DOHH2 (cell line): ENCODE measurements at regions not wholly inside any gene's neighbourhood (a gene's known extent, or its start where the extent isn't known, plus 50 kb on each side); places are given as distances from the start of the nearest gene placed in this dataset.

ENCODE experiments used
- H3F3A ChIP-seq: fragments of 200-600 bp; sonication (generic), shearing (Covaris generic); 2 replicates; pipeline ENCODE4 v1.6.0; 2016; ENCODE audit warnings: antibody characterized with exemption, mild to moderate bottlenecking; ENCODE audit not compliant: control insufficient read depth, insufficient read depth
- H3K27ac ChIP-seq: fragments of 200-600 bp; sonication (generic); 2 replicates; pipeline ENCODE4 v1.5.1; 2014; ENCODE audit warnings: low read depth, mild to moderate bottlenecking, low read length, moderate library complexity
- H3K27me3 ChIP-seq: fragments of 200-600 bp; sonication (generic); 2 replicates; pipeline ENCODE4 v1.6.1; 2014; ENCODE audit warnings: mild to moderate bottlenecking, low read length, mixed read lengths; ENCODE audit not compliant: control insufficient read depth
- H3K36me3 ChIP-seq: fragments of 200-600 bp; sonication (generic); 2 replicates; pipeline ENCODE4 v1.6.1; 2014; ENCODE audit warnings: mild to moderate bottlenecking, low read length, moderate library complexity, mixed read lengths; ENCODE audit not compliant: control insufficient read depth
- H3K4me1 ChIP-seq: fragments of 200-600 bp; sonication (generic); 2 replicates; pipeline ENCODE4 v1.6.1; 2014; ENCODE audit warnings: mild to moderate bottlenecking, low read length, mixed read lengths; ENCODE audit not compliant: control insufficient read depth
- H3K4me2 ChIP-seq: fragments of 200-600 bp; sonication (generic); 2 replicates; pipeline ENCODE4 v1.6.0; 2014; ENCODE audit warnings: mild to moderate bottlenecking, low read length, moderate library complexity
- H3K4me3 ChIP-seq: fragments of 200-600 bp; sonication (generic); 2 replicates; pipeline ENCODE4 v1.5.1; 2014; ENCODE audit warnings: mild to moderate bottlenecking, low read length, mixed read lengths
- H3K79me2 ChIP-seq: fragments of 200-600 bp; sonication (generic); 2 replicates; pipeline ENCODE4 v1.6.1; 2014; ENCODE audit warnings: mild to moderate bottlenecking, low read length, mixed read lengths; ENCODE audit not compliant: control insufficient read depth
- H3K9me2 ChIP-seq: fragments of 200-600 bp; sonication (generic); replicated peaks from 2 replicates; pipeline ENCODE4 v1.6.1; 2014; ENCODE audit warnings: mild to moderate bottlenecking, low read length, mixed read lengths; ENCODE audit not compliant: control insufficient read depth
- H3K9me3 ChIP-seq: fragments of 200-600 bp; sonication (generic); 2 replicates; pipeline ENCODE4 v1.6.1; 2014; ENCODE audit warnings: antibody characterized with exemption, low read length, mixed read lengths; ENCODE audit not compliant: control insufficient read depth, insufficient read depth
- H4K20me1 ChIP-seq: fragments of 200-600 bp; sonication (generic); 2 replicates; pipeline ENCODE4 v1.6.0; 2014; ENCODE audit warnings: low read depth, mild to moderate bottlenecking, antibody characterized with exemption, low read length, moderate library complexity; ENCODE audit not compliant: control insufficient read depth, insufficient read depth
- EZH2phosphoT487 ChIP-seq: fragments of 200-600 bp; sonication (generic); IDR thresholded peaks from 2 replicates; pipeline ENCODE4 v1.6.1; 2017; ENCODE audit warnings: borderline replicate concordance, mild to moderate bottlenecking, antibody characterized with exemption, low read length, moderate library complexity, mixed read lengths
- TF ChIP-seq, protein P1 (sequence below): fragments of 200-600 bp; sonication (generic); IDR thresholded peaks from one replicate; pipeline ENCODE4 v1.5.1; 2014; ENCODE audit warnings: antibody characterized with exemption, mild to moderate bottlenecking, low read depth, low read length; ENCODE audit not compliant: poor library complexity, severe bottlenecking

DNA sequence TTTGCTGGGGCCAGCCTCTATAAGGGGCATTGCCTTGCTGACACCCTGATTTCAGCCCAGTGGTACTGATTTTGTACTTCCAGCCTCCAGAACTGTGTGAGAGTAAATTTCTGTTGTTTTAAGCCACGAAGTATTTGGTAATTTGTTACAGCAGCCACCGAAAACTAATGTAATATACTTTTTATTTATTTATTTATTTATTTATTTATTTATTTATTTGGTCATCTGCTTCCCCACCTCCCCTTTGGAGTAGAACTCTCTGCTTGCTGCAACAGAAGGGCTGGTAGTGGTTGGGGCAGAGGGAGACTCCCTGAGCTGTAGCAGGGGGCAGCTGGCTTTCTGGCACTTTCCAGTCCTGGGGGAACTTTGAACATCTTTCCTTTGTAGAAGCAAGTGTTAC, 128.4 kb upstream of the RAG2 start:
- Histone ChIP-seq H3K36me3 (no peaks in the 10 kb centered on the region), H3K4me1 (no peaks in the 10 kb centered on the region), H4K20me1 (no peaks in the 10 kb centered on the region), H3F3A (no peaks in the 10 kb centered on the region), H3K9me2 (no peaks in the 10 kb centered on the region), H3K4me2 (no peak overlapping the region), H3K4me3 (no peak overlapping the region), H3K9me3 (no peaks in the 10 kb centered on the region), H3K27me3 (no peaks in the 10 kb centered on the region), H3K79me2 (no peaks in the 10 kb centered on the region), H3K27ac (no peak overlapping the region)
- no peak for TF ChIP-seq EZH2phosphoT487
- TF ChIP-seq, protein P1, sequence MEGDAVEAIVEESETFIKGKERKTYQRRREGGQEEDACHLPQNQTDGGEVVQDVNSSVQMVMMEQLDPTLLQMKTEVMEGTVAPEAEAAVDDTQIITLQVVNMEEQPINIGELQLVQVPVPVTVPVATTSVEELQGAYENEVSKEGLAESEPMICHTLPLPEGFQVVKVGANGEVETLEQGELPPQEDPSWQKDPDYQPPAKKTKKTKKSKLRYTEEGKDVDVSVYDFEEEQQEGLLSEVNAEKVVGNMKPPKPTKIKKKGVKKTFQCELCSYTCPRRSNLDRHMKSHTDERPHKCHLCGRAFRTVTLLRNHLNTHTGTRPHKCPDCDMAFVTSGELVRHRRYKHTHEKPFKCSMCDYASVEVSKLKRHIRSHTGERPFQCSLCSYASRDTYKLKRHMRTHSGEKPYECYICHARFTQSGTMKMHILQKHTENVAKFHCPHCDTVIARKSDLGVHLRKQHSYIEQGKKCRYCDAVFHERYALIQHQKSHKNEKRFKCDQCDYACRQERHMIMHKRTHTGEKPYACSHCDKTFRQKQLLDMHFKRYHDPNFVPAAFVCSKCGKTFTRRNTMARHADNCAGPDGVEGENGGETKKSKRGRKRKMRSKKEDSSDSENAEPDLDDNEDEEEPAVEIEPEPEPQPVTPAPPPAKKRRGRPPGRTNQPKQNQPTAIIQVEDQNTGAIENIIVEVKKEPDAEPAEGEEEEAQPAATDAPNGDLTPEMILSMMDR = no peak

DNA sequence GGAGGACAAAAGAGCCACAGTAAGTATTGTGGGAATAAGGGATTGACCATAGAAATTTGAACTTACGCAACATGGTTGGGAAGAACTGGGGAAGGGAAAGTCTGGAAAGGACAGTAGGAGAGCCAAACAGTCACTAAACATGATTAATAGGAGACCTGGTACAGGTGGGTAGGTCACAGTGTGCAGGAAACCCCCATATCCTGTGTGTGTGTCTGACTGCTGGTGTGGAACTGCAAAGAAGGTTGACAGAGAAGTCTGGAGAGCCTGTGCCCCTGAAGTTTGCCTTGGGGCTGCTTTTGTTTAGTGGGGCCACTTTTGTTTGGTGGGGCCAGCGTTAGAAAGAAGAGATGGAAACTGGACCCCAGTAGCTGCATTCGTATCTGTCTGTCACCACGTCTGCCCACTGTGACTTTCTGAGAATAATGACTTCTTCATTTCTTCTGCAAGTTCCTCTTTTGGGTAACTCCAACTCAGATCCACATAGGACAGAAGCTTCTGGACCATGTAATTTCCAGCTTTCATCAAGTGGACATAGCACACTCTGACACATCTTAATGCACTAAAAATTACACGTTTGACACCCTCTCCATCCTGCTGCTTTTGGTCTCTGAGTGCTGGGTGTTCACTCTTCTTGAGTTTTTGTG, 126.8 kb upstream of the RAG2 start:
- TF ChIP-seq, protein P1 = no peak
- no peak for TF ChIP-seq EZH2phosphoT487

DNA sequence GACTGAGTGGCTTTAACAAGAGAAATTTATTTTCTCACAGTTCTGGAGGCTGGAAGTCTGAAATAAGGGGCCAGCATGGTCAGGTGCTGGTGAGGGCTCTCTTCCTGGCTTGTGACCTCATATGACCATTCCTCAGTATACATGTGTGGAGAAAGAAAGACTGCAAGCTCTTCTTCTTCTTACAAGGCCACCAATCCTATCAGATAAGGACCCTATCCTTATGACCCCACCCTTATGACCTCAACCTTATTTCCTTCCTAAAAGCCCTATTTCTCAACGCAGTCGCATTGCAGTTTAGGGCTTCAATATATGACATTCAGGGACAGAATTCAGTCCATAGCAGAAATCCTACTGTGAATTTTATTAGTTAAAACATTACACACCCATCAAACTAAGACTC, 124.4 kb upstream of the RAG2 start:
- no peaks in the 10 kb centered on the region for H3K79me2 ChIP-seq
- H3K27ac ChIP-seq = no peak overlapping the region
- no peaks in the 10 kb centered on the region for H3K9me3 ChIP-seq
- H4K20me1 ChIP-seq = no peaks in the 10 kb centered on the region
- H3K36me3 ChIP-seq = no peaks in the 10 kb centered on the region
- TF ChIP-seq EZH2phosphoT487 = no peak
- TF ChIP-seq, protein P1 = no peak
- no peak overlapping the region for H3K4me2 ChIP-seq
- H3K27me3 ChIP-seq = no peaks in the 10 kb centered on the region
- no peak overlapping the region for H3K4me3 ChIP-seq
- no peaks in the 10 kb centered on the region for H3K9me2 ChIP-seq
- H3F3A ChIP-seq = no peaks in the 10 kb centered on the region
- H3K4me1 ChIP-seq = no peaks in the 10 kb centered on the region

More for the DNA sequence above, 126.8 kb upstream of the RAG2 start:
- H3K4me2 ChIP-seq = no peak overlapping the region
- H4K20me1 ChIP-seq = no peaks in the 10 kb centered on the region
- H3K4me3 ChIP-seq = no peak overlapping the region
- H3K36me3 ChIP-seq = no peaks in the 10 kb centered on the region
- no peaks in the 10 kb centered on the region for H3K9me2 ChIP-seq
- H3K9me3 ChIP-seq = no peaks in the 10 kb centered on the region
- H3K27ac ChIP-seq = no peak overlapping the region
- H3K27me3 ChIP-seq = no peaks in the 10 kb centered on the region
- H3K79me2 ChIP-seq = no peaks in the 10 kb centered on the region
- no peaks in the 10 kb centered on the region for H3F3A ChIP-seq
- H3K4me1 ChIP-seq = no peaks in the 10 kb centered on the region
